Esophagus muscularis mucosa (tissue), 4 donors: ENCODE measurements at regions not wholly inside any gene's neighbourhood (a gene's known extent, or its start where the extent isn't known, plus 50 kb on each side); places are given as distances from the start of the nearest gene placed in this dataset.

Source experiments
- DNase-seq: peaks from one replicate; pipeline ENCODE4 v3.0.0-alpha.2; 2017; ENCODE audit errors: extremely low spot score
- H3K27ac ChIP-seq, 4 donors: fragments of 200-600 bp; sonication (generic); replicated peaks in 1 of 4; 1 replicate in 3 of 4; 2 replicates in 1 of 4; pipeline ENCODE4 v1.5.1; 2016 to 2019; ENCODE audit warnings: mild to moderate bottlenecking in 1 of 4
- H3K27me3 ChIP-seq, 4 donors: fragments of 200-600 bp; sonication (generic); one replicate each; pipeline versions ENCODE4 v1.5.1 to v1.6.0; 2016 to 2019
- H3K36me3 ChIP-seq, 4 donors: fragments of 200-600 bp; sonication (generic); one replicate each; pipeline ENCODE4 v1.5.1; 2016 to 2019
- H3K4me1 ChIP-seq, 4 donors: fragments of 200-600 bp; sonication (generic); one replicate each; pipeline ENCODE4 v1.5.1; 2016 to 2019
- H3K4me3 ChIP-seq, 4 donors: fragments of 200-600 bp; sonication (generic); 1 replicate in 2 of 4; 2 replicates in 2 of 4; pipeline ENCODE4 v1.5.1; 2016 to 2019; ENCODE audit warnings: mild to moderate bottlenecking in 4 of 4, moderate library complexity in 1 of 4
- H3K9me3 ChIP-seq, 4 donors: fragments of 200-600 bp; sonication (generic); 1 replicate in 3 of 4; 2 replicates in 1 of 4; pipeline ENCODE4 v1.5.1; 2016 to 2019
- CTCF ChIP-seq, 3 experiments: fragments of 200-600 bp in 2 of 3; fragments of 450-650 bp in 1 of 3; sonication (generic) in 2 of 3; IDR thresholded peaks; one replicate each; pipeline ENCODE4 v1.5.1; 2017 to 2019; ENCODE audit warnings: antibody characterized with exemption in 3 of 3, mild to moderate bottlenecking in 2 of 3, moderate library complexity in 1 of 3
- EP300 ChIP-seq: sonication (generic); formaldehyde crosslinking; IDR thresholded peaks from one replicate; pipeline ENCODE4 v1.6.1; 2017; ENCODE audit warnings: antibody characterized with exemption
- POLR2A ChIP-seq: fragments of 450-650 bp; IDR thresholded peaks from one replicate; pipeline ENCODE4 v1.6.1; 2017; ENCODE audit warnings: antibody characterized with exemption, moderate library complexity, mild to moderate bottlenecking, low read depth
- POLR2AphosphoS5 ChIP-seq, 2 donors: sonication (generic); formaldehyde crosslinking; IDR thresholded peaks; one replicate each; pipeline ENCODE4 v1.6.1; 2017; ENCODE audit warnings: antibody characterized with exemption in 2 of 2
- WGBS: methylation state at CpG from one replicate; pipeline ENCODE4 v1.1.5; 2018; 5-methylcytosine and 5-hydroxymethylcytosine counted together
- intact Hi-C: fragments of 100-400 bp; cut with DNase I; formaldehyde crosslinking; loops from one replicate; pipeline ENCODE4 v1.15.1; 2023

GRCh38 chr22:48088251-48088650 is 1325.8 kb downstream of the TBC1D22A start:
- Histone ChIP-seq H3K9me3 (no peaks in the 10 kb centered on the region), H3K4me3 (no peak overlapping the region), H3K4me1 (peaks cover 0 to 20% (median 19%) of the 10 kb centered on the region in 4 donors), H3K27me3 (peaks cover 0 to 19% (median 0%) of the 10 kb centered on the region in 4 donors), H3K36me3 (no peaks in the 10 kb centered on the region), H3K27ac (no peak overlapping the region)
- no peak for DNase-seq
- 76% methylated on average over 5 of the region's 5 CpGs for WGBS
- TF ChIP-seq POLR2AphosphoS5 (IDR thresholded peaks at IDR 0.05) (no peak), EP300 (no peak), CTCF (IDR thresholded peaks at IDR 0.05) (no peak), POLR2A (no peak)
- intact Hi-C loops, result no loop called here

DNA sequence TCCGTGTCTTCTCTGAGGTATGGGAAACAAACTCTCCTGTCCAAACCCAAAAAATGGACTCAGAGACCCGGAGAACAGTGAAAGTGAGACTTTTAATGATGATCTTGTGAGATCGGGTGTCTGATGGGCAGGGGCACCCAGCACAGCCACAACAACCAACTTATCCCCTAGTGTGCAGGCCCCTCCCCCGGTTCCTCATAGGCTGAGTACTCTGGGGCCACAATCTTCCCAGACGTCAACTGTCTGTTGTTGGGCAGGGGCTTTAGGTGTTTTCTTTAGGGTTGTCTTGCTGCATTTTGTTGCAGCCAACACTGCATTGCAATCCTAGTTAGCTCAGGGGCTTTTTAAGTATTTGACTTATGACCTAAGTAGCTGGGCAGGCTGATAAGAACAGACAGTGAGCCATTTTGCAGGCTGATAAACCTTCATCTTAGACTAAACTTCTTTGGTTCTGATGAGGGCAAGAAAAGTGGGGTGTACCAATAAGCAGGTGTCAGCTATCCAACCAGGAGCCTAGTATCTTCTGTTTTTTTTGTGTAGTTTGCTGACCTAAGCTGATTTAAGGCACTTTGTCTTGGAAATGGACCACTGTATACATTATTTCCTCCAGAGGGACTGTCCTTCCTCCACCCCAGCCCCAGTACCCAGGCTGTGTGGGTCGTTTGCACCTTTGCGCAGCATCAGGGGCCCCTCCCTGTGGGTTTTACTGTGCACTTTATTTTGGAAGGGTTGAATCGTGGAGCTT is 1323.6 kb downstream of the TBC1D22A start:
- Histone ChIP-seq H3K27ac (no peak overlapping the region), H3K36me3 (no peaks in the 10 kb centered on the region), H3K27me3 (peaks cover 0 to 20% (median 0%) of the 10 kb centered on the region in 4 donors), H3K4me1 (peaks cover 0 to 20% (median 19%) of the 10 kb centered on the region in 4 donors), H3K4me3 (no peak overlapping the region), H3K9me3 (no peaks in the 10 kb centered on the region)
- WGBS, result 69% methylated on average over 8 of the region's 8 CpGs
- intact Hi-C loops, result no loop called here
- TF ChIP-seq CTCF (IDR thresholded peaks at IDR 0.05) (no peak), POLR2AphosphoS5 (IDR thresholded peaks at IDR 0.05) (no peak), EP300 (no peak), POLR2A (no peak)
- DNase-seq, result no peak

GRCh38 chr22:48084729-48085050 is 1322.2 kb downstream of the TBC1D22A start:
- H3K4me3 ChIP-seq, result no peak overlapping the region
- DNase-seq, result no peak
- intact Hi-C loops, result no loop called here
- TF ChIP-seq POLR2A (no peak), POLR2AphosphoS5 (IDR thresholded peaks at IDR 0.05) (no peak)
- H3K36me3 ChIP-seq, result no peaks in the 10 kb centered on the region
- peaks cover 0 to 8% (median 7%) of the 10 kb centered on the region in 4 donors for H3K4me1 ChIP-seq
- H3K9me3 ChIP-seq, result no peaks in the 10 kb centered on the region
- H3K27ac ChIP-seq, result no peak overlapping the region
- H3K27me3 ChIP-seq, result peaks cover 0 to 20% (median 0%) of the 10 kb centered on the region in 4 donors
- WGBS, result 81% methylated on average over 10 of the region's 11 CpGs

GRCh38 chr22:48084041-48084728 is 1321.7 kb downstream of the TBC1D22A start:
- H3K27me3 ChIP-seq, result peaks cover 0 to 20% (median 0%) of the 10 kb centered on the region in 4 donors
- no peaks in the 10 kb centered on the region for H3K36me3 ChIP-seq
- no peak for TF ChIP-seq CTCF (IDR thresholded peaks at IDR 0.05)
- no peak for TF ChIP-seq EP300
- no peak for TF ChIP-seq POLR2AphosphoS5 (IDR thresholded peaks at IDR 0.05)
- no peak for TF ChIP-seq POLR2A
- 53% methylated on average over 13 of the region's 13 CpGs for WGBS
- peaks cover 0 to 3% (median 2%) of the 10 kb centered on the region in 4 donors for H3K4me1 ChIP-seq
- no peak for DNase-seq
- no peak overlapping the region for H3K27ac ChIP-seq
- no peak overlapping the region for H3K4me3 ChIP-seq
- no peaks in the 10 kb centered on the region for H3K9me3 ChIP-seq
- intact Hi-C loops, result no loop called here

DNA sequence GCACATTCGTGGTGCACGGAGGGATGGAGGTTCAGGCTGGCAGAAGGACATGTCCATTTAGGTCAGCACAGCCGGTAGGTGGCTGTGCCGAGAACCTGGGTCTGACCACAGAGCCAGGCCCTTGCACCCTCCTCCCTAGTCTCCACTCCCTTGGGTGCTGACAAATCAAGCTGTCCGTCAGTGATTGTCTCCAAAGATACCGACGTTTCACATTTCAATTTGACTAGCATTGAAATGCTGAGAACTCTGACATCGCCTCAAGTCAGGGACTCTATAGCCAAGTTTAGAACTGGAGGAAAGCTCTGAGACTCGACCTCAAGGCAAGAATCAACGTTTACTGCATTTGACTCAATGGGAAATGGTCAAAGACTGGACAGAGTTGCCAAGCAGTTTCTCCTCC is 1321.1 kb downstream of the TBC1D22A start:
- no peak for DNase-seq
- H3K9me3 ChIP-seq, result no peaks in the 10 kb centered on the region
- no peaks in the 10 kb centered on the region for H3K4me1 ChIP-seq
- intact Hi-C loops, result no loop called here
- no peak overlapping the region for H3K27ac ChIP-seq
- H3K27me3 ChIP-seq, result peaks cover 0 to 20% (median 0%) of the 10 kb centered on the region in 4 donors
- WGBS, result 79% methylated on average over 10 of the region's 10 CpGs
- TF ChIP-seq POLR2A (no peak), POLR2AphosphoS5 (IDR thresholded peaks at IDR 0.05) (no peak), CTCF (IDR thresholded peaks at IDR 0.05) (no peak)
- no peak overlapping the region for H3K4me3 ChIP-seq
- no peaks in the 10 kb centered on the region for H3K36me3 ChIP-seq
